Thyroid gland (tissue), 4 donors: ENCODE measurements at regions not wholly inside any gene's neighbourhood (a gene's known extent, or its start where the extent isn't known, plus 50 kb on each side); places are given as distances from the start of the nearest gene placed in this dataset.

Experiments used
- POLR2A ChIP-seq, 2 donors: fragments of 450-650 bp; IDR thresholded peaks; one replicate each; pipeline ENCODE4 v1.6.1; 2017; ENCODE audit warnings: antibody characterized with exemption in 2 of 2, mild to moderate bottlenecking in 2 of 2, moderate library complexity in 1 of 2
- TF ChIP-seq, protein P1 (sequence below), 6 experiments: fragments of 200-600 bp in 3 of 6; fragments of 450-650 bp in 3 of 6; sonication (generic) in 3 of 6; IDR thresholded peaks; one replicate each; pipeline ENCODE4 v1.5.1; 2016 to 2019; ENCODE audit warnings: antibody characterized with exemption in 6 of 6, mild to moderate bottlenecking in 2 of 6, inconsistent platforms in 1 of 6, moderate library complexity in 1 of 6

DNA sequence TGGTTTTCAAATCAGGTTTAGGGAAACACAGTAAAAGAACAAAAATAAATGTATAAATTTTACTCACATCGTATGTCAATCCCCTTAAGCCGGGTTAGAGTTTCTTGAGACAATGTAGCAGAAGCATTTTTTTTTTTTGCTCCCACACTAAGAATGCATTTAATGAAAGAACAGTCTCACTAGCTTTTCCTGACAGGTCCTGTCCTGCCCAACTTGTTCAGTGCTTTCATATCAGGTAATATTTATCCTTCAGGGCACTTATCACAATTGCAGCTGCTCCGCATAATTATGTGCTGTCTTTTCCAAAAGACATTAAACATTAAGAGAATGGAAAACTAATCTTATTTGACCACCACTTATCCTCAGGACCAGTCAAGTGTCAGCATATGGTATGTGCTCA lies 632.0 kb downstream of the HTR1B start:
- TF ChIP-seq, protein P1, sequence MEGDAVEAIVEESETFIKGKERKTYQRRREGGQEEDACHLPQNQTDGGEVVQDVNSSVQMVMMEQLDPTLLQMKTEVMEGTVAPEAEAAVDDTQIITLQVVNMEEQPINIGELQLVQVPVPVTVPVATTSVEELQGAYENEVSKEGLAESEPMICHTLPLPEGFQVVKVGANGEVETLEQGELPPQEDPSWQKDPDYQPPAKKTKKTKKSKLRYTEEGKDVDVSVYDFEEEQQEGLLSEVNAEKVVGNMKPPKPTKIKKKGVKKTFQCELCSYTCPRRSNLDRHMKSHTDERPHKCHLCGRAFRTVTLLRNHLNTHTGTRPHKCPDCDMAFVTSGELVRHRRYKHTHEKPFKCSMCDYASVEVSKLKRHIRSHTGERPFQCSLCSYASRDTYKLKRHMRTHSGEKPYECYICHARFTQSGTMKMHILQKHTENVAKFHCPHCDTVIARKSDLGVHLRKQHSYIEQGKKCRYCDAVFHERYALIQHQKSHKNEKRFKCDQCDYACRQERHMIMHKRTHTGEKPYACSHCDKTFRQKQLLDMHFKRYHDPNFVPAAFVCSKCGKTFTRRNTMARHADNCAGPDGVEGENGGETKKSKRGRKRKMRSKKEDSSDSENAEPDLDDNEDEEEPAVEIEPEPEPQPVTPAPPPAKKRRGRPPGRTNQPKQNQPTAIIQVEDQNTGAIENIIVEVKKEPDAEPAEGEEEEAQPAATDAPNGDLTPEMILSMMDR (IDR thresholded peaks at IDR 0.05), result no peak
- TF ChIP-seq POLR2A (IDR thresholded peaks at IDR 0.05), result no peak
